ENCODE measurements at regions not wholly inside any gene's neighbourhood (a gene's known extent, or its start where the extent isn't known, plus 50 kb on each side); places are given as distances from the start of the nearest gene placed in this dataset.

GRCh38 chr20:22446613-22447446, 137.5 kb downstream of the FOXA2 start:
- no peak for FAIRE-seq
- no peak for DNase-seq (ENCODE audit: extremely low spot score, insufficient read length, low read depth)

- no peak for DNase-seq (ENCODE audit: extremely low spot score, insufficient read length, low read depth)
- FAIRE-seq: no peak
Measured at GRCh38 chr20:22442318-22442717, 142.1 kb downstream of the FOXA2 start.

GRCh38 chr20:22438926-22439325, 145.4 kb downstream of the FOXA2 start:
- FAIRE-seq (no peak), DNase-seq (ENCODE audit: extremely low spot score, insufficient read length, low read depth) (no peak)

GRCh38 chr20:22438346-22438745, 146.0 kb downstream of the FOXA2 start:
- FAIRE-seq: no peak
- no peak for DNase-seq (ENCODE audit: extremely low spot score, insufficient read length, low read depth)

GRCh38 chr20:22437354-22437753, 147.0 kb downstream of the FOXA2 start:
- DNase-seq (ENCODE audit: extremely low spot score, insufficient read length, low read depth) (no peak), FAIRE-seq (no peak)

GRCh38 chr20:22431419-22431818, 153.0 kb downstream of the FOXA2 start:
- no peak for FAIRE-seq
- no peak for DNase-seq (ENCODE audit: extremely low spot score, insufficient read length, low read depth)

- FAIRE-seq (no peak), DNase-seq (ENCODE audit: extremely low spot score, insufficient read length, low read depth) (no peak)
Measured at GRCh38 chr20:22430746-22431168, 153.6 kb downstream of the FOXA2 start.

GRCh38 chr20:22430154-22430745, 154.1 kb downstream of the FOXA2 start:
- no peak for FAIRE-seq
- no peak for DNase-seq (ENCODE audit: extremely low spot score, insufficient read length, low read depth)

- FAIRE-seq (no peak), DNase-seq (ENCODE audit: extremely low spot score, insufficient read length, low read depth) (no peak)
Measured at GRCh38 chr20:22429175-22430153, 154.9 kb downstream of the FOXA2 start.

- FAIRE-seq: no peak
- no peak for DNase-seq (ENCODE audit: extremely low spot score, insufficient read length, low read depth)
Measured at GRCh38 chr20:22428051-22428450, 156.3 kb downstream of the FOXA2 start.

GRCh38 chr20:22426772-22427171, 157.6 kb downstream of the FOXA2 start:
- DNase-seq (ENCODE audit: extremely low spot score, insufficient read length, low read depth): no peak
- FAIRE-seq: no peak

GRCh38 chr20:22425344-22426295, 158.8 kb downstream of the FOXA2 start:
- FAIRE-seq (no peak), DNase-seq (ENCODE audit: extremely low spot score, insufficient read length, low read depth) (no peak)

GRCh38 chr20:22423190-22423832, 161.1 kb downstream of the FOXA2 start:
- FAIRE-seq: no peak

GRCh38 chr20:22420116-22420598, 164.2 kb downstream of the FOXA2 start:
- DNase-seq (ENCODE audit: extremely low spot score, insufficient read length, low read depth) (no peak), FAIRE-seq (no peak)

More at GRCh38 chr20:22423190-22423832, 161.1 kb downstream of the FOXA2 start:
- no peak for DNase-seq (ENCODE audit: extremely low spot score, insufficient read length, low read depth)

GRCh38 chr20:22418738-22419137, 165.6 kb downstream of the FOXA2 start:
- no peak for DNase-seq (ENCODE audit: extremely low spot score, insufficient read length, low read depth)
- no peak for FAIRE-seq

GRCh38 chr20:22414305-22414742, 170.0 kb downstream of the FOXA2 start:
- DNase-seq (ENCODE audit: extremely low spot score, insufficient read length, low read depth): no peak

GRCh38 chr20:22412977-22413868, 171.1 kb downstream of the FOXA2 start:
- FAIRE-seq (no peak), DNase-seq (ENCODE audit: extremely low spot score, insufficient read length, low read depth) (no peak)

More at GRCh38 chr20:22414305-22414742, 170.0 kb downstream of the FOXA2 start:
- FAIRE-seq: no peak

Measured in GM18507 (cell line).